ENCODE measurements at regions not wholly inside any gene's neighbourhood (a gene's known extent, or its start where the extent isn't known, plus 50 kb on each side); places are given as distances from the start of the nearest gene placed in this dataset.

DNA sequence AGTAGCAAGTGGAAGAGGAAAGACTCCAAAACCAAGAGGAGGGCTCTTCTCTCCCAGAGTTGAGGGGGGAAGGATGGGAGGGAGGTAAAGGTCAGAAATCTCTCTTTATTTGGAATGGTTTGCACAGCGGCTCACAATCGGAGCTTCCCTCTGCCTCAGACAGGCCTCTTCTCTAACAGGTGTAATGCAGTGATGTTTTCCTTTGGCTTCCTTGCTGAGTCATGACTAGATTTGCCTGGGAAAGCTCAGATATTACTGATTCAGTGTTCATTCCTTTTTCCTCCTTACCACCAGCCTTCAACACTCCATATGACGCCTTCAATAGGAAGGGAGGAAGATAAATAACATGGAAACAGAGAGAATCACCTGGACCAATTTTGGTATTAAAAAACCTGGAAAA, 136.6 kb downstream of the RNF152 start:
- no peak for DNase-seq (ENCODE audit: low read depth)
- no peak overlapping the region for H3K4me3 ChIP-seq (ENCODE audit: low read depth, low read length)
- TF ChIP-seq, protein P1, sequence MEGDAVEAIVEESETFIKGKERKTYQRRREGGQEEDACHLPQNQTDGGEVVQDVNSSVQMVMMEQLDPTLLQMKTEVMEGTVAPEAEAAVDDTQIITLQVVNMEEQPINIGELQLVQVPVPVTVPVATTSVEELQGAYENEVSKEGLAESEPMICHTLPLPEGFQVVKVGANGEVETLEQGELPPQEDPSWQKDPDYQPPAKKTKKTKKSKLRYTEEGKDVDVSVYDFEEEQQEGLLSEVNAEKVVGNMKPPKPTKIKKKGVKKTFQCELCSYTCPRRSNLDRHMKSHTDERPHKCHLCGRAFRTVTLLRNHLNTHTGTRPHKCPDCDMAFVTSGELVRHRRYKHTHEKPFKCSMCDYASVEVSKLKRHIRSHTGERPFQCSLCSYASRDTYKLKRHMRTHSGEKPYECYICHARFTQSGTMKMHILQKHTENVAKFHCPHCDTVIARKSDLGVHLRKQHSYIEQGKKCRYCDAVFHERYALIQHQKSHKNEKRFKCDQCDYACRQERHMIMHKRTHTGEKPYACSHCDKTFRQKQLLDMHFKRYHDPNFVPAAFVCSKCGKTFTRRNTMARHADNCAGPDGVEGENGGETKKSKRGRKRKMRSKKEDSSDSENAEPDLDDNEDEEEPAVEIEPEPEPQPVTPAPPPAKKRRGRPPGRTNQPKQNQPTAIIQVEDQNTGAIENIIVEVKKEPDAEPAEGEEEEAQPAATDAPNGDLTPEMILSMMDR (IDR thresholded peaks at IDR 0.05; ENCODE audit: insufficient read depth, low read depth, low read length), result no peak

GRCh38 chr18:61755555-61755954, 137.3 kb downstream of the RNF152 start:
- TF ChIP-seq, protein P1 (IDR thresholded peaks at IDR 0.05; ENCODE audit: insufficient read depth, low read depth, low read length), result no peak
- H3K4me3 ChIP-seq (ENCODE audit: low read depth, low read length), result no peak overlapping the region
- DNase-seq (ENCODE audit: low read depth), result no peak

DNA sequence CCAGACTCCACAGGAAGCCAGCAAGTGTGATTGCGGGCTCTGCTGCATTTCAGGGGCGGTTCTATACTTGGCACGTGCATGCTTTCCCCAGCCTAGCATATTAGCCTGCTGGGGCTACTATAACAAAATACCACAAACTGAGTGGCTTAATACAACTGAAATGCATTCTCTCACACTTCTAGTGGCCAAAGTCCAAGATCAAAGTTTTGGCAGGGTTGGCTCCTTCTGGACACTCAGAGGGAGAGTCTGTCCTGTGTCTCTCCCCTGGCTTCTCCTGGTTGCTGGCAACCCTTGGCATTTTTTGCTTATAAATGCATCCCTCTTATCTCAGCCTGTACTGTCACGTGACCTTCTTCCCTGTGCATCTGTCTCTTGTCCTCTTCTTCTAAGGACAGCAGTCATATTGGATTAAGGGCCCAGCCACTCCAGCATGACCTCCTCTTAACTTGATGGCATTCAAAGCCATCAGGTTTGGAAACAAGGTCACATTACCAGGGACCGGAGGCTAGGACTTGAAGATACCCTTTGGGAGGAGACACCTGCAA, 138.7 kb downstream of the RNF152 start:
- TF ChIP-seq, protein P1 (IDR thresholded peaks at IDR 0.05; ENCODE audit: insufficient read depth, low read depth, low read length), result no peak

GRCh38 chr18:61753373-61753772, 139.4 kb downstream of the RNF152 start:
- no peak for DNase-seq (ENCODE audit: low read depth)
- H3K4me3 ChIP-seq (ENCODE audit: low read depth, low read length), result no peak overlapping the region
- TF ChIP-seq, protein P1 (IDR thresholded peaks at IDR 0.05; ENCODE audit: insufficient read depth, low read depth, low read length), result no peak

More for the DNA sequence above, 138.7 kb downstream of the RNF152 start:
- DNase-seq (ENCODE audit: low read depth), result no peak
- no peak overlapping the region for H3K4me3 ChIP-seq (ENCODE audit: low read depth, low read length)

GRCh38 chr18:61752973-61753372, 139.8 kb downstream of the RNF152 start:
- H3K4me3 ChIP-seq (ENCODE audit: low read depth, low read length), result no peak overlapping the region
- TF ChIP-seq, protein P1 (IDR thresholded peaks at IDR 0.05; ENCODE audit: insufficient read depth, low read depth, low read length), result no peak
- no peak for DNase-seq (ENCODE audit: low read depth)

GRCh38 chr18:61750840-61751668, 141.8 kb downstream of the RNF152 start:
- TF ChIP-seq, protein P1 (IDR thresholded peaks at IDR 0.05; ENCODE audit: insufficient read depth, low read depth, low read length), result no peak
- no peak for DNase-seq (ENCODE audit: low read depth)
- H3K4me3 ChIP-seq (ENCODE audit: low read depth, low read length), result no peak overlapping the region
